WTC11 (cell line): ENCODE measurements at regions not wholly inside any gene's neighbourhood (a gene's known extent, or its start where the extent isn't known, plus 50 kb on each side); places are given as distances from the start of the nearest gene placed in this dataset.

Experiments used
- AR ChIP-seq: fragments of 250-450 bp; sonication (Bioruptor Pico); IDR thresholded peaks from 2 replicates; pipeline ENCODE4 v1.9.0; 2021; ENCODE audit warnings: mild to moderate bottlenecking
- GABPB1 ChIP-seq: sonication (generic); formaldehyde crosslinking; IDR thresholded peaks from 2 replicates; pipeline ENCODE4 v1.8.1; 2023; ENCODE audit warnings: mild to moderate bottlenecking, missing genetic modification reagents
- MXD4 ChIP-seq: fragments of 250-450 bp; sonication (Bioruptor Pico); IDR thresholded peaks from 2 replicates; pipeline ENCODE4 v1.8.0; 2021; ENCODE audit warnings: mild to moderate bottlenecking, moderate library complexity, borderline replicate concordance
- NFATC4 ChIP-seq: fragments of 250-450 bp; sonication (Bioruptor Pico); IDR thresholded peaks from 2 replicates; pipeline ENCODE4 v1.9.0; 2021; ENCODE audit warnings: mild to moderate bottlenecking

- no peak for TF ChIP-seq GABPB1 (CRISPR knock-in tag)
- no peak for TF ChIP-seq NFATC4 (CRISPR knock-in tag)
- TF ChIP-seq MXD4 (CRISPR knock-in tag): no peak
- no peak for TF ChIP-seq AR (CRISPR knock-in tag)
Observed at GRCh38 chr13:72559716-72560115, 167.7 kb downstream of the MZT1 start.
